RKO (cell line): ENCODE measurements at regions not wholly inside any gene's neighbourhood (a gene's known extent, or its start where the extent isn't known, plus 50 kb on each side); places are given as distances from the start of the nearest gene placed in this dataset.
"Not testable (repeated sequence)": the region's sequence is repeated elsewhere in the genome, so short reads cannot be mapped to it uniquely, and the experiment has no call there.

ENCODE experiments used
- DNase-seq: peaks from one replicate; pipeline ENCODE4 v3.0.0-alpha.2; 2016; ENCODE audit warnings: low spot score

DNA sequence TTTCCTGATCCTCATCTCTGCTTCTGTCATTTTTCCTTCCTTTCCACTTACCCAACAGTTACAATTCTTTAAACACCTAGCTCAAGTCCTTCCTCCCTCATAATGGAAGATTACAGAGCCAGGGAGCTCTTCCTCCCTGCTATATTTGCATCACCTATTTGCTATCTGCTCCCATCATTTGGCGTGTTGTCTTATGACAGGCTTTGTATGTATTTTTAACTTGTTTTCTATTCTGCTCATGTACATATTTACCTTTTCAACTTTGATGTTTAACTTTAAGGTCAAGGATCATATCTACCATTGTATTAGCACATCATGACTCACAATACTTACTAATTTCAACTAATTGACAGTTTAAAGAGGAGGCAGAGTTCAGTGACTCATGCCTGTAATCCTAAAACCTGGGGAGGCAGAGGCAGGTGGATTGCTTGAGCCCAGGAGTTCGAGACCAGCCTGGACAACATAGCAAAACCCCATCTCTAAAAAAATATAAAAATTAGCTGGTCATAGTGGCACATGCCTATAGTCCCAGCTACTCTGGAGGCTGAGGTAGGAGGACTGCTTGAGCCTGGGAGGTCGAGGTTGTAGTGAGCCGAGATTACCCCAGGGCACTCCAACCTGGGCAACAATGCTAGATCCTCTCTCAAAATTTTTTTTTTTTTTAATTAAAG lies 92.5 kb upstream of the FOXN2 start:
- DNase-seq: peak; percentile 51

- no peak for DNase-seq
Measured at GRCh38 chr2:48227617-48228344, 86.7 kb upstream of the FOXN2 start.

DNA sequence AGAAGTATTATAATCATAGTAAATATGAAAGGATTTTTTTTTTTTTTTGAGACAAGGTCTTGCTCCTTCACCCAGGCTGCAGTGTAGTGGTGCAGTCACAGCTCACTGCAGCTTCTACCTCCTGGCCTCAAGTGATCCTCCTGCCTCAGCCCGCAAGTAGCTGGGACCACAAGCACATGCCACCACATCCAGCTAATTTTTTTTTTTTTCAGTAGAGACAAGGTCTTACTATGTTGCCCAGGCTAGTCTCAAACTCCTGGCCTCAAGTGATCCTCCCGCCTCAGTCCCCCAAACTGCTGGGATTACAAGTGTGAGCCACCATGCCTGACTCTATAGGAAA lies 86.2 kb upstream of the FOXN2 start:
- DNase-seq: no peak

GRCh38 chr2:48229063-48229462 lies 85.4 kb upstream of the FOXN2 start:
- DNase-seq: no peak

DNA sequence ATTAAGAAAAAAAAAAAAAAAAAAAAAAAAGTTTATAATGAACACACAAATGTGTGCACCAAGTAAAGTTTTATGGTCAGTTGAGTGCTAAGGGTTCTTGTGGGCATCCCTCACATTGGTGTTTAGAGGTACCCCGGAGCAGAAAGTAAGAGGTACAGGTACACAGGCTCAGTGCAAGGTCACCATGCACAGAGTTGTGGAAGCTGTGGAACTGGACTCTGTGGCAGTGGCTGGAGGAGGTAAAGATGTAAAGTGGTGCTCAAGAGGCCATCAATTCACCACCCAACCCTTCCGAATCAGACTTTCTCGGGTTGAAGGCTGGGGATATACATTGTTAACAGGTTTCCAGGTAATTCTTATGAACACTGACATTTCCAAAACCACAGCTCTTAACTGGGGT lies 83.6 kb upstream of the FOXN2 start:
- no peak for DNase-seq

DNA sequence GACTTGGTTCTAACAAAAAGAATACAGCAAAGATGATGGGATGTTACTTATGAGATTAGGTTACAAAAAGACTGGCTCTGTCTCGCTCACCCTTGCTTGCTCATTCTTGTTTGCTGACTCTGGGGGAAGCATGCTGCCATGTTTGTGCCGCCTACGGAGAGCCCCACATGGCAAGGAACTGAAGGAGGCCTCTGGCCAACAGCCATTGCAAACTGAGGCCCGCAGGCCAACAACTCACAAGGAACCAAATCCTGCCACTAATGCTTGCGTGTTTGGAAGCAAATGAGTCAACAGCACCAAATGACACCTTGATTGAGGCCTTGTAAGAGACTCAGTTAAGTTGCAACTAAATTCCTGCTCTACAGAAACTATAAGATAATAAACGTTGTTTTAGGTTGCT lies 82.1 kb upstream of the FOXN2 start:
- no peak for DNase-seq

DNA sequence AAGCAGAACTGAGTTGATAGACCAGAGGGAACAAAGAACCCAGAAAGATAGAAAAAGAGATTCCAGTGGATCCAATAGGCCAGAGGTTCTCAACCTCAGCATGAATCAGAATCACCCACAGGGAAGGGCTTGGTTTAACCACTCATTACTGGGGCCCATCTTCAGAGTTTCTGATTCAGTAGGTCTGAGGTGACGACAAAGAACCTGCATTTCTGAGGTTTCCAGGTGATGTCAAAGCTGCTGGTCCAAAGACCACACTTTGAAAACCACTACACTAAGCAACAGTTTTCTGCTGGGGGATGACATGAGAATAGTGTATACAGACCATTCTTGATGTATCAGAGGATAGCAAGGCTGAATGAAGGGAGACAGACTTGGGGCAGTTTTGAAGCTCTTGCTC lies 81.5 kb upstream of the FOXN2 start:
- no peak for DNase-seq

- not testable (repeated sequence) for DNase-seq
Measured at GRCh38 chr2:48233824-48234223, 80.7 kb upstream of the FOXN2 start.

- DNase-seq: no peak
Measured at GRCh38 chr2:48235076-48235475, 79.4 kb upstream of the FOXN2 start.

- DNase-seq: no peak
Measured at GRCh38 chr2:48238381-48238780, 76.1 kb upstream of the FOXN2 start.

- no peak for DNase-seq
Measured at GRCh38 chr2:48240912-48241311, 73.6 kb upstream of the FOXN2 start.

- peak; percentile 43 for DNase-seq
Measured at GRCh38 chr2:48247206-48247605, 67.3 kb upstream of the FOXN2 start.

DNA sequence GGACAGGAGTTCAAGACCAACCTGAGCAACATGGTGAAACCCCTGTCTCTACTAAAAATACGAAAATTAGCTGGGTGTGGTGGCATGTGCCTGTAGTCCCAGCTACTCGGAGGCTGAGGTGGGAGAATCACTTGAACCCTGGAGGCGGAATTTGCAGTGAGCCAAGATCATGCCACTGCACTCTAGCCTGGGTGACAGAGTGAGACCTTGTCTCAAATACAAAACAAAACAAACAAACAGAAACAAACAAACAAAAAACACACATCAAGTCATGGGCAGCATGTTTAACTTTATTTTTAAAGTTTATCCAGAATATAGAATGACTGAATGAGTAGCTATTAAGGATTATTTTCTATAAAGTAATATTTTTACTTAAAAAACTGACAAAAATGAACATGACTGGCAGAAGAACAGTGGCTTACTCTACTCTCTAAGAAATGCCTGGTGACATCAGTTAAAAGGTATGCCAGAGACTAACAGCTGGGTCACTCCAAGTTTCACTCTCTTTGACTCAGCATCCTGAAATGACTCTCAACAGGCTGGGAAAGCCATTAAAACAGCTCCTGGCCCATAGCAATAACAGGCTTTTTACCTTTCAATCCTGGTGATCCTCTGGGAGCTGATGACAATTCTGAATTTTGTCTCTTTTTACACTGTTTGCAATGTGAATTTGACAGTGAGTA lies 66.1 kb upstream of the FOXN2 start:
- peak; percentile 95 for DNase-seq

DNA sequence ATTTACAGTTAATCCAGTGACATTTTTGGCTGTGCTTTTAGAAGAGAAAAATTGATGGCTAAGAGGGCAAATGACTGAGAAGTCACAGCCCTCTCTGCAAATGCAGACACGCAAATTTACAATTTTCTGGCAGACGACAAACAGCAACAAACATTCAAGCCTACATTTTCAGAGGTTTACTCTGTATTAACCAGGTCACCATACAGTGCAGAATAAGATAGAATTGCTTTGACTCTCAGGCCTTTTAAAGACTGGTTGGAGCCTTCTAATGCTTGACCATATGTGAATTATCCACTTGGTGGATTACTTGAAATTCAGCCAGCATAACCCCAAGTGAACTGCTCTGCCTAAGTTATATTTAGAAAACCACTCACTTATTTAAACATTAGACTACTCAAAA lies 65.5 kb upstream of the FOXN2 start:
- no peak for DNase-seq

GRCh38 chr2:48249631-48250473 lies 64.6 kb upstream of the FOXN2 start:
- DNase-seq: no peak

- no peak for DNase-seq
Measured at GRCh38 chr2:48250474-48250844, 64.0 kb upstream of the FOXN2 start.

GRCh38 chr2:48250943-48251342 lies 63.5 kb upstream of the FOXN2 start:
- DNase-seq: no peak

- no peak for DNase-seq
Measured at GRCh38 chr2:48251437-48252148, 62.9 kb upstream of the FOXN2 start.

GRCh38 chr2:48253301-48253700 lies 61.2 kb upstream of the FOXN2 start:
- no peak for DNase-seq

GRCh38 chr2:48254839-48255238 lies 59.6 kb upstream of the FOXN2 start:
- DNase-seq: no peak

- no peak for DNase-seq
Measured at GRCh38 chr2:48257456-48257855, 57.0 kb upstream of the FOXN2 start.
